ENCODE measurements at regions not wholly inside any gene's neighbourhood (a gene's known extent, or its start where the extent isn't known, plus 50 kb on each side); places are given as distances from the start of the nearest gene placed in this dataset.
"Not testable (repeated sequence)": the region's sequence is repeated elsewhere in the genome, so short reads cannot be mapped to it uniquely, and the experiment has no call there.

- Histone ChIP-seq H3K9ac (ENCODE audit: low read depth, low read length) (no peak overlapping the region), H3K9me3 (ENCODE audit: insufficient read depth, low read depth, low read length) (peaks cover 83% of the 10 kb centered on the region), H3K4me1 (ENCODE audit: insufficient read depth, low read length) (no peaks in the 10 kb centered on the region), H3K4me3 (ENCODE audit: low read length) (no peak overlapping the region), H3K27ac (ENCODE audit: low read depth, low read length) (no peak overlapping the region), H3K27me3 (ENCODE audit: insufficient read depth, low read length) (no peaks in the 10 kb centered on the region), H3K36me3 (ENCODE audit: insufficient read depth, low read length) (no peaks in the 10 kb centered on the region)
- 86% methylated on average over 4 of the region's 4 CpGs for WGBS
These were observed 93.3 kb upstream of the ZNF98 start for GRCh38 chr19:22515435-22515834.

- WGBS: 75% methylated on average over 2 of the region's 2 CpGs
- no peak overlapping the region for H3K9ac ChIP-seq (ENCODE audit: low read depth, low read length)
- no peaks in the 10 kb centered on the region for H3K4me1 ChIP-seq (ENCODE audit: insufficient read depth, low read length)
- H3K27me3 ChIP-seq (ENCODE audit: insufficient read depth, low read length): no peaks in the 10 kb centered on the region
- H3K9me3 ChIP-seq (ENCODE audit: insufficient read depth, low read depth, low read length): peaks cover 93% of the 10 kb centered on the region
- H3K36me3 ChIP-seq (ENCODE audit: insufficient read depth, low read length): no peaks in the 10 kb centered on the region
- H3K4me3 ChIP-seq (ENCODE audit: low read length): no peak overlapping the region
- H3K27ac ChIP-seq (ENCODE audit: low read depth, low read length): no peak overlapping the region
These were observed 81.4 kb upstream of the ZNF98 start for GRCh38 chr19:22503524-22503923.

GRCh38 chr19:22502766-22503165 is 80.6 kb upstream of the ZNF98 start:
- Histone ChIP-seq H3K9ac (ENCODE audit: low read depth, low read length) (no peak overlapping the region), H3K4me1 (ENCODE audit: insufficient read depth, low read length) (no peaks in the 10 kb centered on the region), H3K27ac (ENCODE audit: low read depth, low read length) (no peak overlapping the region), H3K27me3 (ENCODE audit: insufficient read depth, low read length) (no peaks in the 10 kb centered on the region), H3K9me3 (ENCODE audit: insufficient read depth, low read depth, low read length) (peaks cover 87% of the 10 kb centered on the region), H3K4me3 (ENCODE audit: low read length) (no peak overlapping the region), H3K36me3 (ENCODE audit: insufficient read depth, low read length) (no peaks in the 10 kb centered on the region)
- WGBS: 83% methylated on average over 3 of the region's 3 CpGs

GRCh38 chr19:22498831-22499430 is 76.8 kb upstream of the ZNF98 start:
- not testable (repeated sequence) for H3K27me3 ChIP-seq (ENCODE audit: insufficient read depth, low read length); H3K4me3 ChIP-seq (ENCODE audit: low read length); H3K36me3 ChIP-seq (ENCODE audit: insufficient read depth, low read length); H3K4me1 ChIP-seq (ENCODE audit: insufficient read depth, low read length); H3K27ac ChIP-seq (ENCODE audit: low read depth, low read length); H3K9ac ChIP-seq (ENCODE audit: low read depth, low read length)
- 94% methylated on average over 32 of the region's 34 CpGs for WGBS
- peaks cover 88% of the 10 kb centered on the region for H3K9me3 ChIP-seq (ENCODE audit: insufficient read depth, low read depth, low read length)

- H3K27me3 ChIP-seq (ENCODE audit: insufficient read depth, low read length): no peaks in the 10 kb centered on the region
- 55% methylated on average over 2 of the region's 2 CpGs for WGBS
- peaks cover 99% of the 10 kb centered on the region for H3K9me3 ChIP-seq (ENCODE audit: insufficient read depth, low read depth, low read length)
- H3K4me3 ChIP-seq (ENCODE audit: low read length): no peak overlapping the region
- H3K9ac ChIP-seq (ENCODE audit: low read depth, low read length): no peak overlapping the region
- H3K36me3 ChIP-seq (ENCODE audit: insufficient read depth, low read length): no peaks in the 10 kb centered on the region
- no peak overlapping the region for H3K27ac ChIP-seq (ENCODE audit: low read depth, low read length)
- no peaks in the 10 kb centered on the region for H3K4me1 ChIP-seq (ENCODE audit: insufficient read depth, low read length)
These were observed 69.6 kb upstream of the ZNF98 start for GRCh38 chr19:22491746-22492145.

GRCh38 chr19:22483514-22483913 is 61.4 kb upstream of the ZNF98 start:
- not testable (repeated sequence) for H3K4me1 ChIP-seq (ENCODE audit: insufficient read depth, low read length); H3K4me3 ChIP-seq (ENCODE audit: low read length); H3K27ac ChIP-seq (ENCODE audit: low read depth, low read length); H3K9ac ChIP-seq (ENCODE audit: low read depth, low read length); H3K27me3 ChIP-seq (ENCODE audit: insufficient read depth, low read length); H3K36me3 ChIP-seq (ENCODE audit: insufficient read depth, low read length)
- H3K9me3 ChIP-seq (ENCODE audit: insufficient read depth, low read depth, low read length): peaks cover 96% of the 10 kb centered on the region
- 88% methylated on average over 6 of the region's 7 CpGs for WGBS

GRCh38 chr19:22472180-22472637 is 50.1 kb upstream of the ZNF98 start:
- H3K9me3 ChIP-seq (ENCODE audit: insufficient read depth, low read depth, low read length): peaks cover 99% of the 10 kb centered on the region
- no peaks in the 10 kb centered on the region for H3K36me3 ChIP-seq (ENCODE audit: insufficient read depth, low read length)
- H3K27me3 ChIP-seq (ENCODE audit: insufficient read depth, low read length): no peaks in the 10 kb centered on the region
- no peak overlapping the region for H3K27ac ChIP-seq (ENCODE audit: low read depth, low read length)
- H3K4me3 ChIP-seq (ENCODE audit: low read length): no peak overlapping the region
- H3K4me1 ChIP-seq (ENCODE audit: insufficient read depth, low read length): no peaks in the 10 kb centered on the region
- H3K9ac ChIP-seq (ENCODE audit: low read depth, low read length): no peak overlapping the region
- 89% methylated on average over 2 of the region's 2 CpGs for WGBS
